Naive thymus-derived CD4-positive, alpha-beta T cell (primary cell): ENCODE measurements at regions not wholly inside any gene's neighbourhood (a gene's known extent, or its start where the extent isn't known, plus 50 kb on each side); places are given as distances from the start of the nearest gene placed in this dataset.

Experiments
- ATAC-seq: fragments of 150-1000 bp; cut with Tn5 transposase; 2 replicates; pipeline ENCODE4 v1.10.0; 2021; ENCODE audit warnings: mild to moderate bottlenecking, moderate library complexity
- CTCF ChIA-PET: fragments of 350-600 bp; sonication (Branson Sonifier 250); formaldehyde crosslinking; loops from one replicate; lab custom pipeline; 2021; ENCODE audit warnings: antibody characterized with exemption; lab: Charles Lee
- POLR2A ChIA-PET: fragments of 350-600 bp; sonication (Branson Sonifier 250); formaldehyde crosslinking; loops from one replicate; lab custom pipeline; 2021; ENCODE audit warnings: antibody characterized with exemption, inconsistent platforms; lab: Charles Lee
- DNase-seq, 9 donors: peaks; one replicate each; pipeline versions ENCODE4 v3.0.0 to v3.0.0-alpha.2; 2020 to 2022; ENCODE audit warnings: mixed read lengths in 1 of 9
- H3K27ac ChIP-seq: one replicate; pipeline ENCODE4 v1.7.0; 2013; ENCODE audit warnings: mild to moderate bottlenecking, low read depth, low read length, moderate library complexity
- H3K27me3 ChIP-seq, 2 donors: one replicate each; pipeline ENCODE4 v1.7.0; 2013; ENCODE audit warnings: low read length in 2 of 2, mild to moderate bottlenecking in 2 of 2, moderate library complexity in 2 of 2; ENCODE audit not compliant: control insufficient read depth in 2 of 2, insufficient read depth in 2 of 2
- H3K36me3 ChIP-seq, 3 experiments: 1 replicate in 2 of 3; 2 replicates in 1 of 3; pipeline ENCODE4 v1.7.0; 2013; ENCODE audit warnings: low read length in 3 of 3, mild to moderate bottlenecking in 3 of 3, moderate library complexity in 1 of 3; ENCODE audit not compliant: insufficient read depth in 3 of 3, control insufficient read depth in 2 of 3
- H3K4me1 ChIP-seq, 2 donors: one replicate each; pipeline ENCODE4 v1.7.0; 2013; ENCODE audit warnings: low read length in 2 of 2, mild to moderate bottlenecking in 2 of 2, moderate library complexity in 1 of 2; ENCODE audit not compliant: control insufficient read depth in 2 of 2, insufficient read depth in 2 of 2
- H3K4me3 ChIP-seq: 2 replicates; pipeline ENCODE4 v1.7.0; 2013; ENCODE audit warnings: mild to moderate bottlenecking, low read length
- H3K9me3 ChIP-seq, 3 experiments: 1 replicate in 2 of 3; 2 replicates in 1 of 3; pipeline ENCODE4 v1.7.0; 2013; ENCODE audit warnings: low read length in 3 of 3; ENCODE audit not compliant: control insufficient read depth in 2 of 3
- H3K27ac Mint-ChIP-seq, 9 donors: one replicate each; pipeline ENCODE4 v1.8.0; 2020 to 2022; ENCODE audit warnings: mixed read lengths in 9 of 9, mild to moderate bottlenecking in 8 of 9, moderate library complexity in 5 of 9, inconsistent platforms in 2 of 9
- H3K27me3 Mint-ChIP-seq, 5 donors: one replicate each; pipeline ENCODE4 v1.8.0; 2021 to 2022; ENCODE audit warnings: mixed read lengths in 5 of 5, mild to moderate bottlenecking in 1 of 5
- H3K36me3 Mint-ChIP-seq, 5 donors: one replicate each; pipeline ENCODE4 v1.8.0; 2020 to 2022; ENCODE audit warnings: mixed read lengths in 5 of 5, mild to moderate bottlenecking in 3 of 5, inconsistent platforms in 1 of 5
- H3K4me1 Mint-ChIP-seq, 7 donors: one replicate each; pipeline ENCODE4 v1.8.0; 2020 to 2022; ENCODE audit warnings: mixed read lengths in 7 of 7, mild to moderate bottlenecking in 3 of 7, inconsistent platforms in 1 of 7
- H3K4me3 Mint-ChIP-seq, 10 donors: one replicate each; pipeline ENCODE4 v1.8.0; 2020 to 2022; ENCODE audit warnings: mild to moderate bottlenecking in 10 of 10, mixed read lengths in 10 of 10, moderate library complexity in 6 of 10, inconsistent platforms in 2 of 10
- H3K9me3 Mint-ChIP-seq, 11 donors: one replicate each; pipeline ENCODE4 v1.8.0; 2020 to 2022; ENCODE audit warnings: mixed read lengths in 11 of 11, mild to moderate bottlenecking in 4 of 11, inconsistent platforms in 1 of 11, moderate library complexity in 1 of 11
- intact Hi-C, 2 donors: fragments of 100-400 bp; cut with micrococcal nuclease; formaldehyde crosslinking; loops; one replicate each; pipeline ENCODE4 v1.15.1; 2023

DNA sequence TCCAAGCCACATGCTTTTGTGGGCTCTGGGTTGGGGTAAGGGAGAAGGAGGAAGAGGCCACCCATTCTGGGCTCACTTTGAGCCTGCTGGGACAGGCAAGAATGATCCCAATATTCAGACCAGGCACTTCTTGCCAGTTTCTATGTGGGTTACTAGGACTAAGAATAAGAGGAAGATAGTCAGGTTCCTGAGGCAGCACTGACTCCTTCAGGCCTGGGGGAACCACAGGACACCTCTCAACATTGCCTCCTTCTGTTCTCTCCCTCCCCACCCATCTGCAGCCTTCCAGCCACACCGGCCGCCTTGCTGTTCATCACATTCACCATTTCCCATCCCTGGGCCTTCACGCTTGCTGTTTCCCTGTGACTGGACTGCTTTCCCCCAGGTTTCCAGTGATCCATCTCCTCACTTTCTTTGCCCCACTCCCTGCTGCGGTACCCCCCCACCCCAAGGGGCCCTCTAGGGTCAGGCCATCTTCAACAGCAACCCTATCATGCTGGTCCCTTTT, 69.2 kb upstream of the SIRPA start:
- DNase-seq (no peak), ATAC-seq (peak; percentile 53)
- Histone ChIP-seq H3K27me3 (no peaks in the 10 kb centered on the region), H3K9me3 (peaks cover 0 to 19% (median 0%) of the 10 kb centered on the region in 3 experiments), H3K27ac (no peak overlapping the region), H3K4me3 (no peak overlapping the region), H3K36me3 (no peaks in the 10 kb centered on the region), H3K4me1 (no peaks in the 10 kb centered on the region)
- H3K27ac Mint-ChIP-seq: no peak overlapping the region
- H3K4me3 Mint-ChIP-seq: no peak overlapping the region
- ChIA-PET POLR2A (no interaction called here), CTCF (no interaction called here)
- H3K9me3 Mint-ChIP-seq: peaks cover 6 to 40% (median 29%) of the 10 kb centered on the region in 11 donors
- intact Hi-C loops: no loop called here
- peaks cover 7 to 27% (median 17%) of the 10 kb centered on the region in 5 donors for H3K27me3 Mint-ChIP-seq
- peaks cover 0 to 23% (median 7%) of the 10 kb centered on the region in 5 donors for H3K36me3 Mint-ChIP-seq
- peaks cover 0 to 5% (median 0%) of the 10 kb centered on the region in 7 donors for H3K4me1 Mint-ChIP-seq

DNA sequence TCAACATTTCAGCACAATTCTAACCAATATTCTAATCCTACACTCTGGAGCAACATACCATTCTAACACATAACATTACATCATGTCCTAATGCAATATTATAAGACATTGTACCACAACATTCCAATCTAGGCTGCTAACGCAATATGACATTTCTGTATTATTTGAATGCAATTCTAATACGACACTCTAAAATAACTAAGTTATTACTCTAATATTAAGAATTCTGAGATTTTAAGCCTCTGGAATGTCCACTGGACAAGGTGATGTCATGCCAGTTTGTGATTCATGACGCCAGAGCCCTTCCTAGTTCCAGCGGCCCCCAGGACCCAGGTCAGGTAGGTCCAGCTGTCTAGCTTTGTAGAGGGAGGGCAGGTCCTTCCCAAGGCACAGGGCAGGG, 69.7 kb upstream of the SIRPA start:
- H3K36me3 Mint-ChIP-seq: peaks cover 0 to 23% (median 8%) of the 10 kb centered on the region in 5 donors
- CTCF ChIA-PET: no interaction called here

DNA sequence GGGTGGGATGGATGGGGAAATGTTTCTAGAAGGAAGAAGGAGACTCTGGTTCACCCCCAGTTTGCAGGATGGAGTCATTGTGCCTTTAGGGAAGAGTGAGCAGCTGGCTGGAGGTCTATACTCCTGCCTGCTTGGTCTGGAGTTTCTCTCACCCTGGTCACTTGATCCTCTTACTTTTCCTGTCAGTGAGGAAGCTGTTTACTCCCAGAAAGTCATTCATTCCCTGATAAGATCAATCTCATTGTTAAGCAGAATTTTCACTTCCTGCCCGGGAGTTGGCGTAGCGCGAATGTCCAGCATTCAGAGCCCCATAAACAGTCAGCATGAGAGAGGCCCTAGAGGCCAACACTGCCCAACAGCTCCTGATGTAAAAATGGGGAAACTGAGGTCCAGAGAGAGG, 70.4 kb upstream of the SIRPA start:
- CTCF ChIA-PET: no interaction called here
- no peaks in the 10 kb centered on the region for H3K4me1 ChIP-seq
- Mint-ChIP-seq H3K27me3 (peaks cover 7 to 32% (median 24%) of the 10 kb centered on the region in 5 donors), H3K9me3 (peaks cover 6 to 42% (median 29%) of the 10 kb centered on the region in 11 donors), H3K36me3 (peaks cover 0 to 23% (median 8%) of the 10 kb centered on the region in 5 donors), H3K27ac (no peak overlapping the region), H3K4me3 (peak overlapping the region in 1 of 10 donors; percentile 48), H3K4me1 (peaks cover 0 to 5% (median 0%) of the 10 kb centered on the region in 7 donors)
- intact Hi-C loops: no loop called here
- peaks cover 0 to 19% (median 0%) of the 10 kb centered on the region in 3 experiments for H3K9me3 ChIP-seq
- no peak overlapping the region for H3K27ac ChIP-seq
- no peak overlapping the region for H3K4me3 ChIP-seq
- H3K27me3 ChIP-seq: no peaks in the 10 kb centered on the region
- POLR2A ChIA-PET: no interaction called here
- DNase-seq: no peak
- no peaks in the 10 kb centered on the region for H3K36me3 ChIP-seq
- no peak for ATAC-seq

More for the DNA sequence above, 69.7 kb upstream of the SIRPA start:
- Histone ChIP-seq H3K4me1 (no peaks in the 10 kb centered on the region), H3K27me3 (no peaks in the 10 kb centered on the region), H3K9me3 (peaks cover 0 to 19% (median 0%) of the 10 kb centered on the region in 3 experiments), H3K36me3 (no peaks in the 10 kb centered on the region), H3K27ac (no peak overlapping the region), H3K4me3 (no peak overlapping the region)
- H3K9me3 Mint-ChIP-seq: peaks cover 6 to 42% (median 29%) of the 10 kb centered on the region in 11 donors
- H3K4me1 Mint-ChIP-seq: peaks cover 0 to 5% (median 0%) of the 10 kb centered on the region in 7 donors
- POLR2A ChIA-PET: no interaction called here
- peaks cover 7 to 27% (median 18%) of the 10 kb centered on the region in 5 donors for H3K27me3 Mint-ChIP-seq
- no peak overlapping the region for H3K27ac Mint-ChIP-seq
- ATAC-seq (no peak), DNase-seq (no peak)
- H3K4me3 Mint-ChIP-seq: no peak overlapping the region
- intact Hi-C loops: no loop called here

DNA sequence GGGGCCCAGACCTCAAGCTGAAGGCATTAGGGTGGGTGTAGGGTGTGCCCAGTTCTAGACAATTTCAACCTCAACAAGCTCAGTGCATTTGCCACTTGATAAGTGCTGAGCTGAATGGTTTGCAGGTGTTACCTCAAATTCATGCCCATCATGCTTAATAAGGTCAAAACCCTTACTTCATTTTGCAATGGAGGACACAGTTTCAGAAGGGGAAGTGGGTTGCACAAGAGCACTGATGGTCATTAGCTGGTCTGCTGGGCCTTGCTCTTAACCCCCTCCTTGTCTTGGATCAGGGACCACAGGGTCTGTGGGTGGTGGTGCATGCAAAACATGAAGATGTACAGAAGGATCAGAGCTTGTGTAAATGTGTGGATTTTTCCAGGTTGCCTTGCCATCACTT, 71.0 kb upstream of the SIRPA start:
- intact Hi-C loops: no loop called here
- Histone ChIP-seq H3K4me3 (no peak overlapping the region), H3K27me3 (no peaks in the 10 kb centered on the region), H3K27ac (no peak overlapping the region), H3K9me3 (peaks cover 0 to 19% (median 0%) of the 10 kb centered on the region in 3 experiments), H3K4me1 (no peaks in the 10 kb centered on the region), H3K36me3 (no peaks in the 10 kb centered on the region)
- H3K4me1 Mint-ChIP-seq: peaks cover 0 to 3% (median 0%) of the 10 kb centered on the region in 7 donors
- H3K27me3 Mint-ChIP-seq: peaks cover 5 to 35% (median 28%) of the 10 kb centered on the region in 5 donors
- POLR2A ChIA-PET: no interaction called here
- no peak overlapping the region for H3K27ac Mint-ChIP-seq
- DNase-seq (no peak), ATAC-seq (no peak)
- CTCF ChIA-PET: no interaction called here
- no peak overlapping the region for H3K4me3 Mint-ChIP-seq
- peaks cover 0 to 23% (median 8%) of the 10 kb centered on the region in 5 donors for H3K36me3 Mint-ChIP-seq
- H3K9me3 Mint-ChIP-seq: peaks cover 6 to 42% (median 29%) of the 10 kb centered on the region in 11 donors

DNA sequence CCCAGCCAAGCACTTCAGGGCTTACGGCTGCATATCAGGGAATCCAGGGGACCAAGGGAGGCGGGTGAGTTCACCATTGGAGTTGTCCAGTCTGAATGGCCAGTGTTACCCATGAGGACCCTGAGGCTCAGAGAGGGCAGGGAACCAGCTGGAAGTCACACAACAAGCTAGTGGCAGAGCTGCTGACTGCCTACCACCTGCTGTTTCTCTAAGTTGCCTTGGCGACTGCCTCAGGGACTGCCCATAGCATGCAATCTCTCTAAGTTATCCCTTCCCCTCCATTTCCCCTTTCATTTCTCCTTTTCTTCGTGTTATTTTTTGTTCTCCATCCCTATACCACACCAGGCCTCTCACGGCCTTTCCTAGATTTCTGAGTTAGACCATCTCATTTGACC, 71.8 kb upstream of the SIRPA start:
- CTCF ChIA-PET: no interaction called here
- H3K9me3 ChIP-seq: peaks cover 0 to 19% (median 0%) of the 10 kb centered on the region in 3 experiments
- no peaks in the 10 kb centered on the region for H3K27me3 ChIP-seq
- no peak overlapping the region for H3K4me3 ChIP-seq
- Mint-ChIP-seq H3K36me3 (peaks cover 0 to 23% (median 8%) of the 10 kb centered on the region in 5 donors), H3K4me3 (no peak overlapping the region), H3K9me3 (peaks cover 6 to 42% (median 29%) of the 10 kb centered on the region in 11 donors), H3K27me3 (peaks cover 10 to 38% (median 34%) of the 10 kb centered on the region in 5 donors), H3K27ac (no peak overlapping the region), H3K4me1 (peaks cover 0 to 6% (median 4%) of the 10 kb centered on the region in 7 donors)
- intact Hi-C loops: no loop called here
- no peaks in the 10 kb centered on the region for H3K36me3 ChIP-seq
- H3K27ac ChIP-seq: no peak overlapping the region
- POLR2A ChIA-PET: no interaction called here
- ATAC-seq: no peak
- no peaks in the 10 kb centered on the region for H3K4me1 ChIP-seq
- DNase-seq: no peak

DNA sequence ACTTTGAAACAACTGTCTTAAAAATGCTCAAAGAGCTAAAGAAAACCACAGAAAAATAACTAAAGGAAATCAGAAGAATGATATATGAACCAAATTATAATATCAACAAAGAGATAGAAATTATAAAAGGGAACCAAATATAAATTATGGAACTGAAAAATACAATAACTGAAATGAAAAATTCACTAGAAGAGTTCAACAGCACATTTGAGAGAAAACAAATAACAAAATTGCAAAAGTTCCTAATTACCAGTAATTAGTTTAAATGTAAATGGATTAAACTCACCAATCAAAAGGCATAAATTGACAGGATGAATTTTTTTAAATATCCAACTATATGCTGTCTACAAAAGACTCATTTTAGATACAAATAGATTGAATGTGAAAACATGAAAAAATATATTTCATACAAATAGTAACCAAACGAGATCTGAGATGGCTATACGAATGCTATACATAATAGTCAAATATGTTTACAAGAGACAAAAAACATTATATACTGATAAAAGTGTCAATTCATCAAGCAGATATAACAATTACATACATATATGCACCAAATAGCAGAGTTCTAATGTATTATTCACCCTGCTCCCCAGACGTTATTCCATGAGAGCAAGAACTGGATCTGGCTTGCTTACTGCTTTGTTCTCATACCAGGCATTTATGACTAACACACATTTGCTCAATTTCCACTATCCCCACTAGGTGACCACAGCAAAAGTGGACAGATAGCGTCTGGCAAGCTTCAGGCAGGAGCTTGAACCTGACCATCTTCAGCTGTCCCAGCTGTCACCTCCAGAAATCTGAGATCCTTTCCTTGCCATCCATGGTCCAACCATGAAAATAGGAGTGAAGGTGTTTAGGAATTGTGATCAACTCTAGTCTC, 72.4 kb upstream of the SIRPA start:
- ATAC-seq (no peak), DNase-seq (no peak)
- Mint-ChIP-seq H3K4me1 (peaks cover 0 to 12% (median 9%) of the 10 kb centered on the region in 7 donors), H3K9me3 (peaks cover 6 to 42% (median 29%) of the 10 kb centered on the region in 11 donors), H3K27ac (no peak overlapping the region), H3K27me3 (peaks cover 17 to 39% (median 35%) of the 10 kb centered on the region in 5 donors), H3K4me3 (no peak overlapping the region), H3K36me3 (peaks cover 0 to 23% (median 8%) of the 10 kb centered on the region in 5 donors)
- ChIA-PET CTCF (no interaction called here), POLR2A (no interaction called here)
- H3K27me3 ChIP-seq: no peaks in the 10 kb centered on the region
- no peak overlapping the region for H3K27ac ChIP-seq
- intact Hi-C loops: no loop called here
- H3K4me3 ChIP-seq: no peak overlapping the region
- no peaks in the 10 kb centered on the region for H3K4me1 ChIP-seq
- H3K9me3 ChIP-seq: peaks cover 0 to 19% (median 0%) of the 10 kb centered on the region in 3 experiments
- H3K36me3 ChIP-seq: no peaks in the 10 kb centered on the region
